Peyer's patch (tissue), 4 donors: ENCODE measurements at regions not wholly inside any gene's neighbourhood (a gene's known extent, or its start where the extent isn't known, plus 50 kb on each side); places are given as distances from the start of the nearest gene placed in this dataset.

Source experiments
- DNase-seq, 3 donors: peaks; one replicate each; pipeline ENCODE4 v3.0.0-alpha.2; 2017 to 2019
- H3K27ac ChIP-seq, 4 donors: fragments of 200-600 bp; sonication (generic); one replicate each; pipeline ENCODE4 v1.5.1; 2016 to 2019
- H3K27me3 ChIP-seq, 2 donors: fragments of 200-600 bp; sonication (generic); one replicate each; pipeline ENCODE4 v1.5.1; 2019
- H3K36me3 ChIP-seq, 3 donors: fragments of 200-600 bp; sonication (generic); one replicate each; pipeline ENCODE4 v1.5.1; 2016 to 2019
- H3K4me1 ChIP-seq, 4 donors: fragments of 200-600 bp; sonication (generic); one replicate each; pipeline ENCODE4 v1.5.1; 2016 to 2019
- H3K4me3 ChIP-seq, 4 donors: fragments of 200-600 bp; sonication (generic); 1 replicate in 3 of 4; 2 replicates in 1 of 4; pipeline ENCODE4 v1.5.1; 2016 to 2019; ENCODE audit warnings: mild to moderate bottlenecking in 1 of 4
- H3K9me3 ChIP-seq, 4 donors: fragments of 200-600 bp; sonication (generic); one replicate each; pipeline ENCODE4 v1.5.1; 2016 to 2019; ENCODE audit warnings: mild to moderate bottlenecking in 1 of 4
- POLR2A ChIP-seq, 2 donors: fragments of 450-650 bp; IDR thresholded peaks; one replicate each; pipeline ENCODE4 v1.5.1; 2017; ENCODE audit warnings: antibody characterized with exemption in 2 of 2, mild to moderate bottlenecking in 2 of 2, moderate library complexity in 2 of 2
- TF ChIP-seq, protein P1 (sequence below), 6 experiments: fragments of 450-650 bp in 4 of 6; fragments of 200-600 bp in 2 of 6; sonication (generic) in 1 of 6; IDR thresholded peaks; one replicate each; pipeline ENCODE4 v1.5.1; 2017 to 2019; ENCODE audit warnings: antibody characterized with exemption in 6 of 6, mild to moderate bottlenecking in 3 of 6, moderate library complexity in 1 of 6

DNA sequence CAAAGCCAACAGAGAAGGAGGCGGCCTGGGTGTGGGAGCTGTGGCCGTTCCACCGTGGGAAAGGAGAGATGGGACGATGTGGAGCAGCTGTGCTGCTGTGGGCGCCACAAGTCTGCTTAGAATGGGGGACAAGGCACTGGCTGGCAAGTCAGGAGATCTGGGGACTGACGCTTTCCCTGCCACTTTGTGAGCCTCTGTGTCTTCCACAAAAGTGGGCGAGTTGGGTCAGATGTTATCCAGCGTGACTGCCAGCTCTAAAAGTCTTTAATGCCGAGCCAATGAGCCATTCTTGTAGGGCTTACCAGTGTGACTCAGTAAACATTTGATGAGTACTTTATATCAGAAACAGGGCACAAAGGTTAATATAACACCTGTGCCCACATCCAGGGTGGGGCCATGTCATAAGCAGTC lies 113.6 kb upstream of the MGAT5 start:
- H3K9me3 ChIP-seq: no peaks in the 10 kb centered on the region
- H3K36me3 ChIP-seq: no peaks in the 10 kb centered on the region
- peaks cover 0 to 70% (median 26%) of the 10 kb centered on the region in 4 donors for H3K4me1 ChIP-seq
- peak overlapping the region in 2 of 4 donors; percentile 20 to 34 for H3K4me3 ChIP-seq
- H3K27me3 ChIP-seq: no peaks in the 10 kb centered on the region
- peak in 1 of 2 donors; percentile 77 for TF ChIP-seq POLR2A (IDR thresholded peaks at IDR 0.05)
- TF ChIP-seq, protein P1, sequence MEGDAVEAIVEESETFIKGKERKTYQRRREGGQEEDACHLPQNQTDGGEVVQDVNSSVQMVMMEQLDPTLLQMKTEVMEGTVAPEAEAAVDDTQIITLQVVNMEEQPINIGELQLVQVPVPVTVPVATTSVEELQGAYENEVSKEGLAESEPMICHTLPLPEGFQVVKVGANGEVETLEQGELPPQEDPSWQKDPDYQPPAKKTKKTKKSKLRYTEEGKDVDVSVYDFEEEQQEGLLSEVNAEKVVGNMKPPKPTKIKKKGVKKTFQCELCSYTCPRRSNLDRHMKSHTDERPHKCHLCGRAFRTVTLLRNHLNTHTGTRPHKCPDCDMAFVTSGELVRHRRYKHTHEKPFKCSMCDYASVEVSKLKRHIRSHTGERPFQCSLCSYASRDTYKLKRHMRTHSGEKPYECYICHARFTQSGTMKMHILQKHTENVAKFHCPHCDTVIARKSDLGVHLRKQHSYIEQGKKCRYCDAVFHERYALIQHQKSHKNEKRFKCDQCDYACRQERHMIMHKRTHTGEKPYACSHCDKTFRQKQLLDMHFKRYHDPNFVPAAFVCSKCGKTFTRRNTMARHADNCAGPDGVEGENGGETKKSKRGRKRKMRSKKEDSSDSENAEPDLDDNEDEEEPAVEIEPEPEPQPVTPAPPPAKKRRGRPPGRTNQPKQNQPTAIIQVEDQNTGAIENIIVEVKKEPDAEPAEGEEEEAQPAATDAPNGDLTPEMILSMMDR (IDR thresholded peaks at IDR 0.05): no peak
- peak in 2 of 3 donors; percentile 71 to 87 for DNase-seq
- peak overlapping the region in 3 of 4 donors; percentile 73 to 94 (median 91) for H3K27ac ChIP-seq

DNA sequence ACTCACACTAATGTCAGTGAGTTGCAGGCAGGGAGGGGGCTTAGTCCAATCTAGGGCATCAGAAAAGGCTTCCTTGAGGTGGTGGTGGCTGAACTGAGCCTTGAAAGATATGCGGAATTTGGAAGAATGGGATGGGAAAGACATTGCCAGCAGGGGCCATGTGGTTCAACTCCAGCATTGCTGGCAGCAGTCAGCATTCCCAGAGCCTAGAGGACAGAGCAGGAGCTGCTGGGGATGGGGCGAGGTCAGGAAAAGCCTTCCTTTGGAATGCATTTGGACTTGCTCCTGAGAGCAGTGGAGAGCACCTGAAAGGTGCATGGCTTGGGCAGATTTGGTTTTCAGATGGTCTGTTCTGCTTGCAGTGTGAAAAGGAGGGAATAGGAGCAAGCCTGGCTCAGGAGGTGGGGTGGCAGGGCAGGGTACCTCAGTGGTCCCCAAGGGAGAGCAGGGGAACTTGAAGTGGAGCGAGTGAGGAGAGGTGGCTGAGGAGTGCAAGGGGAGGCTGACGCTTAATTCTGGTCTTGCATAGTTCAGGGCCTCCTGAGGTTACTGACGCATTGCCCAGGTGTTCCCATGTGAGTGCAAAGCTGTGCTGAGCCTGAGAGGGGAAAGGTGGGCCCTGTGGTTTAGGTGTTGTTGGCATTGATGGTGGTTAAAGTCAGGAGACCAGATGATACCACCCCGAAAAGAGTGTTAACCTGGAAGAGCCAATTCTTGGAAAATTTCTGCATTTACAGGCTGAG lies 112.1 kb upstream of the MGAT5 start:
- TF ChIP-seq, protein P1 (IDR thresholded peaks at IDR 0.05): peak in 2 of 6 experiments; percentile 11 to 16
- no peak for TF ChIP-seq POLR2A (IDR thresholded peaks at IDR 0.05)
- Histone ChIP-seq H3K9me3 (no peaks in the 10 kb centered on the region), H3K27ac (peak overlapping the region; percentile 7 to 94 (median 56)), H3K4me1 (peaks cover 0 to 61% (median 21%) of the 10 kb centered on the region in 4 donors), H3K36me3 (no peaks in the 10 kb centered on the region), H3K27me3 (no peaks in the 10 kb centered on the region), H3K4me3 (no peak overlapping the region)
- no peak for DNase-seq

DNA sequence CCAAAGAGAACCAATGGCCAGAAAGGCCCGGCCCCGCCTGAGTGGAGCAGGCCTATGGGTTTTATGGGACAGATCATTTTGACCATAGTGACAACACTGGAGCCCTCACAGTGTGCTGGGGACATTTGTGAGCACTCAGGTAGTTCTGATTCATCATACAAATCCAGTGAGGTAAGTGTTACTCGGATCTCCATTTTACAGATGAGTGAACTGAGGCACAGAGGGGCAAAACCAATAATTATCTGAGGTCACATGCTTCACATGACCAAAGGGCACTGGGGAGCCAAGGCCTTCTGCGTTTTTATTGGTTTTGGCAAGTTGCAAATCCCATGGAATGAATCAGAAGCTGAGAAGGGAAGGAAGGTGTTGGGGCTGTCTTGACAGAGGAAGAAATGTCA lies 111.5 kb upstream of the MGAT5 start:
- Histone ChIP-seq H3K27me3 (no peaks in the 10 kb centered on the region), H3K4me3 (no peak overlapping the region), H3K4me1 (peaks cover 0 to 55% (median 18%) of the 10 kb centered on the region in 4 donors), H3K9me3 (no peaks in the 10 kb centered on the region), H3K36me3 (no peaks in the 10 kb centered on the region), H3K27ac (peak overlapping the region in 3 of 4 donors; percentile 7 to 94 (median 91))
- TF ChIP-seq POLR2A (IDR thresholded peaks at IDR 0.05): no peak
- TF ChIP-seq, protein P1 (IDR thresholded peaks at IDR 0.05): no peak
- no peak for DNase-seq

DNA sequence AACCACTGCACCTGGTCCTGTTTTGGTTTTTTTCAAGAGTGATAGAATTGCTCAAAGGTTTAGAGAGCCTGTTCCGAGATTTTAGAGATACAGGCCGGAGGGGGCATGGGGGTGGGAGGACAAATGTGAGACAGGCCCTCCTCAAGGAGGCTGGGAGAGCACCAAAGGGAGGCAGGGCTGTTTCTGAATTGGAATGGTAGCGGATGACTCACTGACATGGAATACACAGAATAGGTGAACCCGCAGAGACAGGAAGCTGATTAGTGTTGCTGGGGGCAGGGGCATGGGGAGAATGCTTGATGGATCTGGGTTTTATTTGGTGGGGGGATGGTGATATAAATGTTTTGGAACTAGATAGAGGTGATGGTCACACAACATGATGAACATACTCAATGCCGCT lies 111.0 kb upstream of the MGAT5 start:
- Histone ChIP-seq H3K4me3 (no peak overlapping the region), H3K9me3 (no peaks in the 10 kb centered on the region), H3K27me3 (no peaks in the 10 kb centered on the region), H3K4me1 (peaks cover 0 to 49% (median 16%) of the 10 kb centered on the region in 4 donors), H3K27ac (peak overlapping the region in 2 of 4 donors; percentile 5 to 94), H3K36me3 (no peaks in the 10 kb centered on the region)
- no peak for DNase-seq
- TF ChIP-seq, protein P1 (IDR thresholded peaks at IDR 0.05): no peak
- TF ChIP-seq POLR2A (IDR thresholded peaks at IDR 0.05): no peak

DNA sequence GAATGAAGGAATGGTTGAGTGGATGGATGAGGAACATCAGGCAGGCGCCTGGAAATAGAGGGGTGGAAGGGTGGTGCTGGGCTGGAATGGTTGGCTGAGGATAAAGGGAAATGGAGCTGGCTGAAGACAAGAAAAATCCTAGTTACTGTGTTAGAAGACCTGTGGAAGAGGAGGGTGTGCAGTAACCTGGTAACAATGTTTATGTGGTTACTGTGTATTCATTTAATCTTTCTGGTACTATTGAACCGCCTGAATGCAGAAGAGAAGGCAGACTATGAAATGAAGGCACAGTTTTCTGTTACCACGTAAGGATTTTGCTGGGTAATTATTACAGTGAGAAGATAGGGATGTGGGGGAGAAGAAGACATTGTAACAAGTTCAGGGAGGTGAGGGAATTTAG lies 110.3 kb upstream of the MGAT5 start:
- TF ChIP-seq, protein P1 (IDR thresholded peaks at IDR 0.05): no peak
- TF ChIP-seq POLR2A (IDR thresholded peaks at IDR 0.05): no peak
- DNase-seq: no peak

More for the DNA sequence above, 110.3 kb upstream of the MGAT5 start:
- H3K4me1 ChIP-seq: peaks cover 0 to 43% (median 15%) of the 10 kb centered on the region in 4 donors
- peak overlapping the region in 1 of 4 donors; percentile 94 for H3K27ac ChIP-seq
- no peak overlapping the region for H3K4me3 ChIP-seq
- H3K27me3 ChIP-seq: no peaks in the 10 kb centered on the region
- no peaks in the 10 kb centered on the region for H3K36me3 ChIP-seq
- H3K9me3 ChIP-seq: no peaks in the 10 kb centered on the region
